GM12878 (cell line): ENCODE measurements at regions not wholly inside any gene's neighbourhood (a gene's known extent, or its start where the extent isn't known, plus 50 kb on each side); places are given as distances from the start of the nearest gene placed in this dataset.

Experiments used
- BMI1 ChIP-seq: fragments of 450-650 bp; IDR thresholded peaks from 2 replicates; pipeline ENCODE4 v1.6.1; 2016; ENCODE audit warnings: mild to moderate bottlenecking, moderate library complexity, borderline replicate concordance
- CBFB ChIP-seq: IDR thresholded peaks from 2 replicates; pipeline ENCODE4 v1.6.1; 2016; ENCODE audit warnings: antibody characterized with exemption, low read depth
- CTCF ChIP-seq, 3 experiments: IDR thresholded peaks in 2 of 3; conservative IDR thresholded peaks in 1 of 3; 2 replicates each; pipeline ENCODE4 v1.5.1; 2011; ENCODE audit warnings: low read depth in 3 of 3, low read length in 3 of 3, mild to moderate bottlenecking in 3 of 3, control low read depth in 2 of 3, moderate library complexity in 2 of 3, inconsistent platforms in 1 of 3, mixed read lengths in 1 of 3; ENCODE audit not compliant: control insufficient read depth in 2 of 3, insufficient read depth in 1 of 3; ENCODE audit errors: extremely low read depth in 1 of 3
- CUX1 ChIP-seq: IDR thresholded peaks from 2 replicates; pipeline ENCODE4 v1.6.1; 2012; ENCODE audit warnings: improper control_type of control experiment, low read depth, low read length; ENCODE audit not compliant: insufficient replicate concordance
- FOS ChIP-seq: IDR thresholded peaks from 3 replicates; pipeline ENCODE4 v1.6.1; 2011; ENCODE audit warnings: borderline replicate concordance; ENCODE audit not compliant: insufficient read length; ENCODE audit errors: extremely low read depth
- JUND ChIP-seq: IDR thresholded peaks from 2 replicates; pipeline ENCODE4 v1.6.1; 2012; ENCODE audit warnings: low read depth, mild to moderate bottlenecking, low read length, improper control_type of control experiment, moderate library complexity
- NFXL1 ChIP-seq: fragments of 450-650 bp; IDR thresholded peaks from 2 replicates; pipeline ENCODE4 v1.6.1; 2017; ENCODE audit warnings: antibody characterized with exemption, mild to moderate bottlenecking, borderline replicate concordance
- NFYB ChIP-seq: IDR thresholded peaks from 2 replicates; pipeline ENCODE4 v1.6.1; 2011; ENCODE audit warnings: low read depth, mild to moderate bottlenecking, low read length, improper control_type of control experiment, moderate library complexity; ENCODE audit not compliant: insufficient read depth
- POLR2A ChIP-seq: IDR thresholded peaks from 2 replicates; pipeline ENCODE4 v1.6.1; 2011; ENCODE audit warnings: low read depth, mild to moderate bottlenecking, low read length
- POLR2AphosphoS5 ChIP-seq: IDR thresholded peaks from 2 replicates; pipeline ENCODE4 v1.6.1; 2011; ENCODE audit warnings: mild to moderate bottlenecking, low read length, inconsistent platforms
- SP1 ChIP-seq: IDR thresholded peaks from one replicate; pipeline ENCODE4 v1.6.1; 2011; ENCODE audit warnings: low read depth, low read length
- SREBF1 ChIP-seq: IDR thresholded peaks from 2 replicates; pipeline ENCODE4 v1.6.1; 2012; ENCODE audit warnings: mild to moderate bottlenecking, low read length
- USF2 ChIP-seq: IDR thresholded peaks from 2 replicates; pipeline ENCODE4 v1.6.1; 2011; ENCODE audit warnings: low read depth, low read length, improper control_type of control experiment, borderline replicate concordance
- ZNF24 ChIP-seq: fragments of 450-650 bp; IDR thresholded peaks from 2 replicates; pipeline ENCODE4 v1.6.1; 2017; ENCODE audit warnings: antibody characterized with exemption, mild to moderate bottlenecking

GRCh38 chr11:93279851-93280347 lies 50.6 kb upstream of the DEUP1 start:
- TF ChIP-seq SP1 (no peak), CTCF (IDR thresholded peaks at IDR 0.05 in 2 of 3, conservative IDR thresholded peaks at IDR 0.05 in 1 of 3; ENCODE audit: control insufficient read depth in 2 of 3, extremely low read depth in 1 of 3, insufficient read depth in 1 of 3, low read depth in 3 of 3, low read length in 3 of 3) (no peak), CUX1 (no peak), ZNF24 (no peak), CBFB (no peak; the same call in 1 of the 2 replicates), SREBF1 (no peak), NFYB (no peak), JUND (no peak), USF2 (no peak), POLR2AphosphoS5 (no peak), NFXL1 (no peak), POLR2A (no peak), FOS (no peak), BMI1 (no peak)
